Ishikawa (cell line): ENCODE measurements at regions not wholly inside any gene's neighbourhood (a gene's known extent, or its start where the extent isn't known, plus 50 kb on each side); places are given as distances from the start of the nearest gene placed in this dataset.

Experiments
- CEBPB ChIP-seq: IDR thresholded peaks from 2 replicates; pipeline ENCODE4 v1.6.1; 2012
- CREB1 ChIP-seq: IDR thresholded peaks from 2 replicates; pipeline ENCODE4 v1.6.1; 2012; ENCODE audit warnings: low read depth
- EGR1 ChIP-seq: IDR thresholded peaks from 2 replicates; pipeline ENCODE4 v1.6.1; 2012
- EP300 ChIP-seq: IDR thresholded peaks from 2 replicates; pipeline ENCODE4 v1.6.1; 2012; ENCODE audit warnings: borderline replicate concordance
- FOXM1 ChIP-seq: IDR thresholded peaks from 2 replicates; pipeline ENCODE4 v1.6.1; 2012; ENCODE audit warnings: low read depth, borderline replicate concordance
- MAX ChIP-seq: IDR thresholded peaks from 2 replicates; pipeline ENCODE4 v1.6.1; 2012
- RAD21 ChIP-seq: IDR thresholded peaks from 2 replicates; pipeline ENCODE4 v1.6.1; 2012; ENCODE audit warnings: low read depth
- TAF1 ChIP-seq: IDR thresholded peaks from 2 replicates; pipeline ENCODE4 v1.6.1; 2012; ENCODE audit warnings: low read depth, mild to moderate bottlenecking
- TCF12 ChIP-seq: IDR thresholded peaks from 2 replicates; pipeline ENCODE4 v1.6.1; 2012; ENCODE audit warnings: low read depth
- YY1 ChIP-seq: IDR thresholded peaks from 2 replicates; pipeline ENCODE4 v1.6.1; 2012; ENCODE audit warnings: low read depth
- ZBTB7A ChIP-seq: IDR thresholded peaks from 2 replicates; pipeline ENCODE4 v1.6.1; 2012; ENCODE audit warnings: low read depth
- TF ChIP-seq, protein P1 (sequence below): IDR thresholded peaks from 2 replicates; pipeline ENCODE4 v1.6.1; 2012; ENCODE audit warnings: low read depth, mild to moderate bottlenecking
- TF ChIP-seq, protein P2 (sequence below): IDR thresholded peaks from 2 replicates; pipeline ENCODE4 v1.6.1; 2012

- TF ChIP-seq TAF1 (no peak), YY1 (no peak), EP300 (no peak), CEBPB (no peak), MAX (no peak), RAD21 (no peak), ZBTB7A (no peak), TCF12 (no peak), FOXM1 (no peak), CREB1 (no peak), EGR1 (no peak)
- TF ChIP-seq, protein P1, sequence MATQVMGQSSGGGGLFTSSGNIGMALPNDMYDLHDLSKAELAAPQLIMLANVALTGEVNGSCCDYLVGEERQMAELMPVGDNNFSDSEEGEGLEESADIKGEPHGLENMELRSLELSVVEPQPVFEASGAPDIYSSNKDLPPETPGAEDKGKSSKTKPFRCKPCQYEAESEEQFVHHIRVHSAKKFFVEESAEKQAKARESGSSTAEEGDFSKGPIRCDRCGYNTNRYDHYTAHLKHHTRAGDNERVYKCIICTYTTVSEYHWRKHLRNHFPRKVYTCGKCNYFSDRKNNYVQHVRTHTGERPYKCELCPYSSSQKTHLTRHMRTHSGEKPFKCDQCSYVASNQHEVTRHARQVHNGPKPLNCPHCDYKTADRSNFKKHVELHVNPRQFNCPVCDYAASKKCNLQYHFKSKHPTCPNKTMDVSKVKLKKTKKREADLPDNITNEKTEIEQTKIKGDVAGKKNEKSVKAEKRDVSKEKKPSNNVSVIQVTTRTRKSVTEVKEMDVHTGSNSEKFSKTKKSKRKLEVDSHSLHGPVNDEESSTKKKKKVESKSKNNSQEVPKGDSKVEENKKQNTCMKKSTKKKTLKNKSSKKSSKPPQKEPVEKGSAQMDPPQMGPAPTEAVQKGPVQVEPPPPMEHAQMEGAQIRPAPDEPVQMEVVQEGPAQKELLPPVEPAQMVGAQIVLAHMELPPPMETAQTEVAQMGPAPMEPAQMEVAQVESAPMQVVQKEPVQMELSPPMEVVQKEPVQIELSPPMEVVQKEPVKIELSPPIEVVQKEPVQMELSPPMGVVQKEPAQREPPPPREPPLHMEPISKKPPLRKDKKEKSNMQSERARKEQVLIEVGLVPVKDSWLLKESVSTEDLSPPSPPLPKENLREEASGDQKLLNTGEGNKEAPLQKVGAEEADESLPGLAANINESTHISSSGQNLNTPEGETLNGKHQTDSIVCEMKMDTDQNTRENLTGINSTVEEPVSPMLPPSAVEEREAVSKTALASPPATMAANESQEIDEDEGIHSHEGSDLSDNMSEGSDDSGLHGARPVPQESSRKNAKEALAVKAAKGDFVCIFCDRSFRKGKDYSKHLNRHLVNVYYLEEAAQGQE = no peak
- TF ChIP-seq, protein P2, sequence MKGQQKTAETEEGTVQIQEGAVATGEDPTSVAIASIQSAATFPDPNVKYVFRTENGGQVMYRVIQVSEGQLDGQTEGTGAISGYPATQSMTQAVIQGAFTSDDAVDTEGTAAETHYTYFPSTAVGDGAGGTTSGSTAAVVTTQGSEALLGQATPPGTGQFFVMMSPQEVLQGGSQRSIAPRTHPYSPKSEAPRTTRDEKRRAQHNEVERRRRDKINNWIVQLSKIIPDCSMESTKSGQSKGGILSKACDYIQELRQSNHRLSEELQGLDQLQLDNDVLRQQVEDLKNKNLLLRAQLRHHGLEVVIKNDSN = no peak
Measured at GRCh38 chr4:123577225-123577906, 180.8 kb downstream of the SPRY1 start.
